OCI-LY1 (cell line): ENCODE measurements at regions not wholly inside any gene's neighbourhood (a gene's known extent, or its start where the extent isn't known, plus 50 kb on each side); places are given as distances from the start of the nearest gene placed in this dataset.

Experiments
- CTCF ChIP-seq: fragments of 200-600 bp; sonication (generic), shearing (Covaris generic); IDR thresholded peaks from 2 replicates; pipeline ENCODE4 v1.5.1; 2017; ENCODE audit warnings: mild to moderate bottlenecking, antibody characterized with exemption, low read length, moderate library complexity, mixed read lengths
- EZH2 ChIP-seq: fragments of 200-600 bp; sonication (generic), shearing (Covaris generic); IDR thresholded peaks from 2 replicates; pipeline ENCODE4 v1.8.0; 2017; ENCODE audit warnings: borderline replicate concordance, mixed run types, mild to moderate bottlenecking, antibody characterized with exemption, low read length, moderate library complexity, mixed read lengths

DNA sequence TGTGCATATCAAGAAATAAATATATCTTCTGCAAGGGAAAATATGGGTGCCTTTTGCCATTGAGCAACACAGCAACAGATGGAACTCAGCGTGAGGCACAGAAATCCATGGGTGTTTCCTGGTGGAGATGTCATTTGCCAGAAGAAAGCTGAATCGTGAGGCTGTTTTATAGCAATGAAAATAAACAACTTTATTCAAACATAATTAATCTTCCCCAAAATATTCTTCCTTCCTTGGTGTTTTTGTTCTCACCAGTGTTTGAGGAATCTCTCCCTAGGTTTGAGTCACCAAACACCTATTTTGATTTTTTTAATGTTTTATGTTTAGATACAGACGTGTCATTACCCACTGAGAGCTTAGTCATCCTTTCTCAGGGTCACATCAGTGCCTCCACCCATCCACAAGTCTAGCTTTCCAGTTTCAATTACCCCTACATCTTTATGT lies 65.8 kb upstream of the PAPPA start:
- TF ChIP-seq CTCF = no peak
- no peak for TF ChIP-seq EZH2
